GM12878 (cell line): ENCODE measurements at regions not wholly inside any gene's neighbourhood (a gene's known extent, or its start where the extent isn't known, plus 50 kb on each side); places are given as distances from the start of the nearest gene placed in this dataset.

Experiments used
- ATAC-seq: fragments of 200-7000 bp; cut with Tn5 transposase; 3 replicates; pipeline ENCODE4 v1.9.1; 2020; ENCODE audit warnings: mild to moderate bottlenecking, moderate library complexity
- BruUV-seq: library from RNA; stranded (reverse); fragments of 400-500 nt; replicated peaks from 2 replicates; lab custom pipeline; 2021; lab: Mats Ljungman, UMichigan
- CTCF ChIA-PET: fragments of 300-600 bp; sonication (Branson Sonifier 250); formaldehyde crosslinking; extraction: SDS; loops from one replicate; lab custom pipeline; 2021; ENCODE audit warnings: inconsistent platforms; lab: Yijun Ruan, JAX
- POLR2A ChIA-PET: fragments of 350-600 bp; formaldehyde crosslinking; extraction: SDS; loops from one replicate; lab custom pipeline; 2021; ENCODE audit warnings: inconsistent platforms; lab: Charles Lee
- RAD21 ChIA-PET: fragments of 300-600 bp; sonication (Branson Sonifier 250); formaldehyde crosslinking; loops from one replicate; lab custom pipeline; 2023; ENCODE audit warnings: antibody characterized with exemption; ENCODE audit not compliant: unreplicated experiment; lab: Charles Lee
- SMC1A ChIA-PET: fragments of 300-600 bp; sonication (Branson Sonifier 250); formaldehyde crosslinking; loops from one replicate; lab custom pipeline; 2023; ENCODE audit not compliant: unreplicated experiment, uncharacterized antibody; lab: Charles Lee
- DNase-seq: peaks from one replicate; pipeline ENCODE4 v3.0.0-alpha.2; 2011; ENCODE audit warnings: low read depth, low spot score
- FAIRE-seq: peaks from 3 replicates; lab custom pipeline; 2011; peaks lifted over from hg19 to GRCh38; lab: Jason Lieb, UNC
- H2AFZ ChIP-seq: 2 replicates; pipeline ENCODE4 v1.6.0; 2011; ENCODE audit warnings: low read depth, low read length, control low read depth; ENCODE audit not compliant: control insufficient read depth
- H3K27ac ChIP-seq: 2 replicates; pipeline ENCODE4 v1.5.1; 2011; ENCODE audit warnings: control low read depth; ENCODE audit not compliant: control insufficient read depth, insufficient read depth
- H3K27me3 ChIP-seq, 2 experiments: replicated peaks in 1 of 2; 2 replicates each; pipeline versions ENCODE4 v1.6.0 to v1.6.1; 2011; ENCODE audit warnings: low read length in 1 of 2; ENCODE audit not compliant: control insufficient read depth in 2 of 2, insufficient read depth in 2 of 2
- H3K36me3 ChIP-seq, 2 experiments: 2 replicates each; pipeline ENCODE4 v1.5.1; 2011; ENCODE audit warnings: low read length in 1 of 2; ENCODE audit not compliant: control insufficient read depth in 2 of 2, insufficient read depth in 2 of 2
- H3K4me1 ChIP-seq: 2 replicates; pipeline ENCODE4 v1.6.1; 2011; ENCODE audit warnings: mild to moderate bottlenecking, low read length, moderate library complexity, mixed read lengths; ENCODE audit not compliant: control insufficient read depth, insufficient read depth
- H3K4me2 ChIP-seq: 2 replicates; pipeline ENCODE4 v1.6.0; 2011; ENCODE audit warnings: control low read depth; ENCODE audit not compliant: control insufficient read depth, insufficient read depth
- H3K4me3 ChIP-seq: fragments of 200-600 bp; sonication (generic); 2 replicates; pipeline ENCODE4 v1.5.1; 2016
- H3K79me2 ChIP-seq: 2 replicates; pipeline ENCODE4 v1.6.0; 2011; ENCODE audit warnings: low read length; ENCODE audit not compliant: control insufficient read depth, insufficient read depth
- H3K9ac ChIP-seq: 2 replicates; pipeline ENCODE4 v1.8.0; 2011; ENCODE audit warnings: low read length, control low read depth, mixed read lengths; ENCODE audit not compliant: control insufficient read depth, insufficient read depth
- H3K9me3 ChIP-seq: replicated peaks from 3 replicates; pipeline ENCODE4 v1.5.1; 2011; ENCODE audit warnings: mild to moderate bottlenecking, low read length; ENCODE audit not compliant: control insufficient read depth, insufficient read depth
- H4K20me1 ChIP-seq: 2 replicates; pipeline ENCODE4 v1.6.0; 2011; ENCODE audit not compliant: control insufficient read depth, insufficient read depth
- ATF7 ChIP-seq: fragments of 450-650 bp; IDR thresholded peaks from 2 replicates; pipeline ENCODE4 v1.6.1; 2016; ENCODE audit warnings: low read depth, mild to moderate bottlenecking
- BHLHE40 ChIP-seq, 2 experiments: fragments of 450-650 bp in 1 of 2; IDR thresholded peaks; 2 replicates each; pipeline ENCODE4 v1.6.1; 2011 to 2017; ENCODE audit warnings: low read depth in 2 of 2, borderline replicate concordance in 1 of 2, improper control_type of control experiment in 1 of 2, low read length in 1 of 2, mild to moderate bottlenecking in 1 of 2
- HDAC6 ChIP-seq: fragments of 200-600 bp; sonication (generic); IDR thresholded peaks from one replicate; pipeline ENCODE4 v1.8.0; 2017; ENCODE audit warnings: antibody characterized with exemption; ENCODE audit not compliant: unreplicated experiment
- IKZF1 ChIP-seq: fragments of 450-650 bp; conservative IDR thresholded peaks from 2 replicates; pipeline ENCODE4 v1.6.1; 2017; ENCODE audit warnings: antibody characterized with exemption, mild to moderate bottlenecking
- MEF2B ChIP-seq: fragments of 450-650 bp; IDR thresholded peaks from 2 replicates; pipeline ENCODE4 v1.6.1; 2018; ENCODE audit warnings: mild to moderate bottlenecking, moderate library complexity; ENCODE audit not compliant: partially characterized antibody, poor library complexity, severe bottlenecking
- NR2C1 ChIP-seq: fragments of 450-650 bp; IDR thresholded peaks from 2 replicates; pipeline ENCODE4 v1.6.1; 2017; ENCODE audit warnings: antibody characterized with exemption, mild to moderate bottlenecking, moderate library complexity
- NR2F1 ChIP-seq: fragments of 450-650 bp; conservative IDR thresholded peaks from 2 replicates; pipeline ENCODE4 v1.6.1; 2017; ENCODE audit warnings: mild to moderate bottlenecking
- PML ChIP-seq: IDR thresholded peaks from 2 replicates; pipeline ENCODE4 v1.6.1; 2012; ENCODE audit warnings: low read length, inconsistent platforms
- RFX5 ChIP-seq: IDR thresholded peaks from 2 replicates; pipeline ENCODE4 v1.6.1; 2011; ENCODE audit warnings: low read depth, low read length, improper control_type of control experiment
- RUNX3 ChIP-seq: IDR thresholded peaks from 2 replicates; pipeline ENCODE4 v1.6.1; 2012; ENCODE audit warnings: low read length, inconsistent platforms
- SIX5 ChIP-seq: IDR thresholded peaks from 2 replicates; pipeline ENCODE4 v1.6.1; 2011; ENCODE audit warnings: mild to moderate bottlenecking, low read depth, low read length, moderate library complexity; ENCODE audit not compliant: severe bottlenecking
- SMAD5 ChIP-seq: IDR thresholded peaks from 2 replicates; pipeline ENCODE4 v1.6.1; 2016; ENCODE audit warnings: antibody characterized with exemption, low read depth
- SRF ChIP-seq, 2 experiments: IDR thresholded peaks; 2 replicates each; pipeline ENCODE4 v1.6.1; 2011; ENCODE audit warnings: low read depth in 2 of 2, low read length in 2 of 2, mild to moderate bottlenecking in 1 of 2, moderate library complexity in 1 of 2
- WGBS: methylation state at CpG from one replicate; pipeline ENCODE4 v1.1.6; 2016; ENCODE audit warnings: low lambda C conversion rate; ENCODE audit not compliant: insufficient replicate concordance, insufficient coverage; ENCODE audit errors: missing lambda C conversion rate; 5-methylcytosine and 5-hydroxymethylcytosine counted together
- in situ Hi-C: fragments of 300-500 bp; cut with MboI; formaldehyde crosslinking; loops from 9 replicates; pipeline ENCODE4 v1.14.3; 2018; ENCODE audit warnings: mixed read lengths
- intact Hi-C: fragments of 100-400 bp; cut with micrococcal nuclease; formaldehyde crosslinking; loops from one replicate; pipeline ENCODE4 v1.14.2; 2022; ENCODE audit not compliant: unreplicated experiment
- TF ChIP-seq, protein P1 (sequence below): fragments of 450-650 bp; IDR thresholded peaks from 2 replicates; pipeline ENCODE4 v1.6.1; 2017; ENCODE audit warnings: borderline replicate concordance
- TF ChIP-seq, protein P2 (sequence below): fragments of 450-650 bp; IDR thresholded peaks from 2 replicates; pipeline ENCODE4 v1.6.1; 2017; ENCODE audit warnings: antibody characterized with exemption, mild to moderate bottlenecking, moderate library complexity
- TF ChIP-seq, protein P3 (sequence below): fragments of 450-650 bp; IDR thresholded peaks from 2 replicates; pipeline ENCODE4 v1.6.1; 2018; ENCODE audit warnings: borderline replicate concordance, mild to moderate bottlenecking; ENCODE audit not compliant: partially characterized antibody

DNA sequence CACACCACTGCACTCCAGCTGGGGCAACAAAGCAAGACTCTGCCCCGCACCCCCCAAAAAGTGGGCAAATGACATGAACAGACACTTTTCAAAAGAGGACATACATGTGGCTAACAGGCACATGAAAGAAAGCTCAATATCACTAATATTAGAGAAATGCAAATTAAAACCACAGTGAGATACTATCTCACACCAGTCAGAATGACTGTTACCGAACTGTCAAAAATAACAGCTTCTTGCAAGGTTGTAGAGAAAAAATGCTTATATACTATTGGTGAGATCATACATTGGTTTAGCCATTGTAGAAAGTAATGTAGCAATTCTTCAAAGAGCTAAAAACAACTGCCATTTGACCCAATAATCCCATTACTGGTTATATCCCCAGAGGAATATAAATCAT lies 99.5 kb upstream of the SPATA13 start:
- Histone ChIP-seq H3K4me2 (no peak overlapping the region), H3K9ac (no peak overlapping the region), H3K4me1 (no peaks in the 10 kb centered on the region), H3K36me3 (no peaks in the 10 kb centered on the region), H3K27me3 (peaks cover 0 to 2% of the 10 kb centered on the region in 2 experiments; a peak in 2 of 4 replicates), H3K4me3 (no peak overlapping the region), H3K9me3 (no peaks in the 10 kb centered on the region; the same call in 1 of the 3 replicates), H2AFZ (no peak overlapping the region), H4K20me1 (no peaks in the 10 kb centered on the region), H3K27ac (no peak overlapping the region), H3K79me2 (no peaks in the 10 kb centered on the region)
- no peak for DNase-seq
- RAD21 ChIA-PET, result interaction anchor here (1.5 kb wide), 1 partner anchor 10 kb away, joined by 3 read pairs; no protein-coding TSS in a partner anchor
- no TSS peak for BruUV-seq
- POLR2A ChIA-PET, result no interaction called here
- no peak for FAIRE-seq
- intact Hi-C loops, result no loop called here
- SMC1A ChIA-PET, result interaction anchor here (0.8 to 1.4 kb wide), 7 partner anchors 20 to 168 kb away, joined by 3 to 4 read pairs (median 3); no protein-coding TSS in a partner anchor
- in situ Hi-C loops, result no loop called here
- CTCF ChIA-PET, result interaction anchor here (0.6 to 3.2 kb wide), 10 partner anchors 7 to 168 kb away, joined by 3 to 8 read pairs (median 4); no protein-coding TSS in a partner anchor
- 4% methylated on average over 2 of the region's 2 CpGs for WGBS
- no peak for TF ChIP-seq PML
- no peak for TF ChIP-seq HDAC6
- TF ChIP-seq, protein P1, sequence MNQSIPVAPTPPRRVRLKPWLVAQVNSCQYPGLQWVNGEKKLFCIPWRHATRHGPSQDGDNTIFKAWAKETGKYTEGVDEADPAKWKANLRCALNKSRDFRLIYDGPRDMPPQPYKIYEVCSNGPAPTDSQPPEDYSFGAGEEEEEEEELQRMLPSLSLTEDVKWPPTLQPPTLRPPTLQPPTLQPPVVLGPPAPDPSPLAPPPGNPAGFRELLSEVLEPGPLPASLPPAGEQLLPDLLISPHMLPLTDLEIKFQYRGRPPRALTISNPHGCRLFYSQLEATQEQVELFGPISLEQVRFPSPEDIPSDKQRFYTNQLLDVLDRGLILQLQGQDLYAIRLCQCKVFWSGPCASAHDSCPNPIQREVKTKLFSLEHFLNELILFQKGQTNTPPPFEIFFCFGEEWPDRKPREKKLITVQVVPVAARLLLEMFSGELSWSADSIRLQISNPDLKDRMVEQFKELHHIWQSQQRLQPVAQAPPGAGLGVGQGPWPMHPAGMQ, result no peak
- TF ChIP-seq NR2C1, result no peak
- TF ChIP-seq, protein P2, sequence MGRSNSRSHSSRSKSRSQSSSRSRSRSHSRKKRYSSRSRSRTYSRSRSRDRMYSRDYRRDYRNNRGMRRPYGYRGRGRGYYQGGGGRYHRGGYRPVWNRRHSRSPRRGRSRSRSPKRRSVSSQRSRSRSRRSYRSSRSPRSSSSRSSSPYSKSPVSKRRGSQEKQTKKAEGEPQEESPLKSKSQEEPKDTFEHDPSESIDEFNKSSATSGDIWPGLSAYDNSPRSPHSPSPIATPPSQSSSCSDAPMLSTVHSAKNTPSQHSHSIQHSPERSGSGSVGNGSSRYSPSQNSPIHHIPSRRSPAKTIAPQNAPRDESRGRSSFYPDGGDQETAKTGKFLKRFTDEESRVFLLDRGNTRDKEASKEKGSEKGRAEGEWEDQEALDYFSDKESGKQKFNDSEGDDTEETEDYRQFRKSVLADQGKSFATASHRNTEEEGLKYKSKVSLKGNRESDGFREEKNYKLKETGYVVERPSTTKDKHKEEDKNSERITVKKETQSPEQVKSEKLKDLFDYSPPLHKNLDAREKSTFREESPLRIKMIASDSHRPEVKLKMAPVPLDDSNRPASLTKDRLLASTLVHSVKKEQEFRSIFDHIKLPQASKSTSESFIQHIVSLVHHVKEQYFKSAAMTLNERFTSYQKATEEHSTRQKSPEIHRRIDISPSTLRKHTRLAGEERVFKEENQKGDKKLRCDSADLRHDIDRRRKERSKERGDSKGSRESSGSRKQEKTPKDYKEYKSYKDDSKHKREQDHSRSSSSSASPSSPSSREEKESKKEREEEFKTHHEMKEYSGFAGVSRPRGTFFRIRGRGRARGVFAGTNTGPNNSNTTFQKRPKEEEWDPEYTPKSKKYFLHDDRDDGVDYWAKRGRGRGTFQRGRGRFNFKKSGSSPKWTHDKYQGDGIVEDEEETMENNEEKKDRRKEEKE, result no peak
- TF ChIP-seq SMAD5, result no peak
- no peak; the same call in 1 of the 2 replicates for TF ChIP-seq IKZF1
- TF ChIP-seq NR2F1, result 0 out of 2 replicates have a peak, but pooled peaks have one; percentile 20
- TF ChIP-seq RFX5, result no peak
- TF ChIP-seq MEF2B, result peak; percentile 42
- TF ChIP-seq BHLHE40 (IDR thresholded peaks at IDR 0.05; ENCODE audit: borderline replicate concordance in 1 of 2, low read depth in 2 of 2, low read length in 1 of 2), result peak in 1 of 2 experiments; percentile 36; a peak in 2 of 4 replicates
- TF ChIP-seq SIX5, result no peak
- 0 out of 2 replicates have a peak, but pooled peaks have one; percentile 9 for TF ChIP-seq RUNX3
- no peak for TF ChIP-seq SRF (IDR thresholded peaks at IDR 0.05; ENCODE audit: low read depth in 2 of 2, low read length in 2 of 2)
- TF ChIP-seq, protein P3, sequence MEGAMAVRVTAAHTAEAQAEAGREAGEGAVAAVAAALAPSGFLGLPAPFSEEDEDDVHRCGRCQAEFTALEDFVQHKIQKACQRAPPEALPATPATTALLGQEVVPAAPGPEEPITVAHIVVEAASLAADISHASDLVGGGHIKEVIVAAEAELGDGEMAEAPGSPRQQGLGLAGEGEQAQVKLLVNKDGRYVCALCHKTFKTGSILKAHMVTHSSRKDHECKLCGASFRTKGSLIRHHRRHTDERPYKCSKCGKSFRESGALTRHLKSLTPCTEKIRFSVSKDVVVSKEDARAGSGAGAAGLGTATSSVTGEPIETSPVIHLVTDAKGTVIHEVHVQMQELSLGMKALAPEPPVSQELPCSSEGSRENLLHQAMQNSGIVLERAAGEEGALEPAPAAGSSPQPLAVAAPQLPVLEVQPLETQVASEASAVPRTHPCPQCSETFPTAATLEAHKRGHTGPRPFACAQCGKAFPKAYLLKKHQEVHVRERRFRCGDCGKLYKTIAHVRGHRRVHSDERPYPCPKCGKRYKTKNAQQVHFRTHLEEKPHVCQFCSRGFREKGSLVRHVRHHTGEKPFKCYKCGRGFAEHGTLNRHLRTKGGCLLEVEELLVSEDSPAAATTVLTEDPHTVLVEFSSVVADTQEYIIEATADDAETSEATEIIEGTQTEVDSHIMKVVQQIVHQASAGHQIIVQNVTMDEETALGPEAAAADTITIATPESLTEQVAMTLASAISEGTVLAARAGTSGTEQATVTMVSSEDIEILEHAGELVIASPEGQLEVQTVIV, result no peak
- peak; percentile 30; the same call in 1 of the 2 replicates for TF ChIP-seq ATF7
- ATAC-seq, result peak; percentile 73
